Heart left ventricle (tissue), 16 donors: ENCODE measurements at regions not wholly inside any gene's neighbourhood (a gene's known extent, or its start where the extent isn't known, plus 50 kb on each side); places are given as distances from the start of the nearest gene placed in this dataset.
"Not testable (repeated sequence)": the region's sequence is repeated elsewhere in the genome, so short reads cannot be mapped to it uniquely, and the experiment has no call there.

Experiments used
- ATAC-seq, 4 donors: fragments of 200-7000 bp; cut with Tn5 transposase; one replicate each; pipeline ENCODE4 v1.9.1; 2020 to 2022; ENCODE audit warnings: moderate library complexity in 4 of 4, mild to moderate bottlenecking in 3 of 4, moderate number of reproducible peaks in 1 of 4
- DNase-seq, 5 donors: peaks; one replicate each; pipeline ENCODE4 v3.0.0-alpha.2; 2020
- H3K27ac ChIP-seq, 12 donors: fragments of 200-600 bp; sonication (generic) in 4 of 12; one replicate each; pipeline versions ENCODE4 v1.5.0 to v1.8.0; 2016 to 2022; ENCODE audit warnings: mild to moderate bottlenecking in 2 of 12
- H3K27me3 ChIP-seq, 9 donors: fragments of 200-600 bp; sonication (generic) in 2 of 9; one replicate each; pipeline versions ENCODE4 v1.5.1 to v1.8.0; 2016 to 2022; ENCODE audit warnings: mild to moderate bottlenecking in 3 of 9
- H3K36me3 ChIP-seq, 9 donors: fragments of 200-600 bp; sonication (generic) in 2 of 9; one replicate each; pipeline versions ENCODE4 v1.5.0 to v1.8.0; 2018 to 2022; ENCODE audit warnings: mild to moderate bottlenecking in 2 of 9
- H3K4me1 ChIP-seq, 12 donors: fragments of 200-600 bp; sonication (generic) in 4 of 12; one replicate each; pipeline versions ENCODE4 v1.5.0 to v1.8.0; 2016 to 2022; ENCODE audit warnings: mild to moderate bottlenecking in 3 of 12
- H3K4me3 ChIP-seq, 12 donors: fragments of 200-600 bp; sonication (generic) in 4 of 12; one replicate each; pipeline versions ENCODE4 v1.5.0 to v1.8.0; 2017 to 2022; ENCODE audit warnings: mild to moderate bottlenecking in 9 of 12, moderate library complexity in 4 of 12
- H3K9me3 ChIP-seq, 12 donors: fragments of 200-600 bp; sonication (generic) in 4 of 12; one replicate each; pipeline versions ENCODE4 v1.5.0 to v1.8.0; 2016 to 2022; ENCODE audit warnings: mild to moderate bottlenecking in 1 of 12
- CTCF ChIP-seq, 12 donors: fragments of 200-600 bp; sonication (generic) in 4 of 12; IDR thresholded peaks; one replicate each; pipeline versions ENCODE4 v1.5.0 to v1.8.0; 2018 to 2022; ENCODE audit warnings: antibody characterized with exemption in 12 of 12, mild to moderate bottlenecking in 5 of 12
- POLR2A ChIP-seq, 2 donors: fragments of 450-650 bp; IDR thresholded peaks; one replicate each; pipeline ENCODE4 v1.6.1; 2017; ENCODE audit warnings: antibody characterized with exemption in 2 of 2, mild to moderate bottlenecking in 2 of 2, moderate library complexity in 2 of 2
- WGBS, 4 donors: extraction: QIAGEN DNeasy Blood & Tissue Kit in 2 of 4; methylation state at CpG; one replicate each; pipeline versions ENCODE4 v1.1.5 to v1.1.7; 2013 to 2018; 5-methylcytosine and 5-hydroxymethylcytosine counted together
- intact Hi-C, 10 donors: fragments of 100-400 bp; cut with DNase I; formaldehyde crosslinking; loops; one replicate each; pipeline versions ENCODE4 v1.11.1 to v1.14.2; 2022
- donor health status: ischemic (EF 13 %, LVEDD 7.1; RV severe dilation, severe dysfunction).
- donor health status: healthy with polysubstance abuse.
- donor health status: DM: no; HTN: yes; CAD: no.
- donor health status: DM: no; HTN: no; CAD: no.
- donor health status: ischemic (EF 25% LVEDD 6.9; RV normal size, moderate dysfunction).
- donor health status: ischemic (EF 25% LVEDD 5.7; RV mildly dilated, moderate dysfunction).
- donor health status: healthy.
- donor health status: DM: yes; HTN: yes; CAD: no.
- donor health status: ischemic (EF 35%, LVEDD 5.7; RV mildly dilated, moderate dysfunction).
- donor health status: nonischemic (EF 11% LVEDD 7.7; RV severe dilation, severe dysfunction).
- donor health status: DM: yes; HTN: yes; CAD: no.
- donor health status: PGD.
- donor health status: ischemic (EF 29% LVEDD 5.4; RV normal size, mild dysfunction).
- donor health status: nonischemic (EF 23%, LVEDD 6.1; RV moderate dilation, normal function).

- Histone ChIP-seq H3K27ac (no peak overlapping the region), H3K9me3 (peaks cover 0 to 3% (median 0%) of the 10 kb centered on the region in 12 donors), H3K4me1 (no peaks in the 10 kb centered on the region), H3K4me3 (no peak overlapping the region), H3K36me3 (no peaks in the 10 kb centered on the region), H3K27me3 (no peaks in the 10 kb centered on the region)
- intact Hi-C loops = no loop called here
- WGBS, 4 donors = 74 to 86% (median 81%) methylated on average over 6 of the region's 6 CpGs
- ATAC-seq (no peak), DNase-seq (no peak)
- TF ChIP-seq POLR2A (IDR thresholded peaks at IDR 0.05) (no peak), CTCF (IDR thresholded peaks at IDR 0.05) (no peak)
These were observed 275.3 kb downstream of the COG6 start for GRCh38 chr13:39930544-39931444.

GRCh38 chr13:39931505-39931904, 276.0 kb downstream of the COG6 start:
- Histone ChIP-seq H3K4me1 (no peaks in the 10 kb centered on the region), H3K36me3 (no peaks in the 10 kb centered on the region), H3K27ac (no peak overlapping the region), H3K4me3 (no peak overlapping the region), H3K27me3 (no peaks in the 10 kb centered on the region), H3K9me3 (no peaks in the 10 kb centered on the region)
- TF ChIP-seq POLR2A (IDR thresholded peaks at IDR 0.05) = no peak
- no peak for TF ChIP-seq CTCF (IDR thresholded peaks at IDR 0.05)
- ATAC-seq (no peak), DNase-seq (no peak)
- WGBS, 4 donors = 88 to 98% (median 95%) methylated on average over 2 of the region's 2 CpGs
- intact Hi-C loops = no loop called here

GRCh38 chr13:39932514-39932913, 277.1 kb downstream of the COG6 start:
- H3K9me3 ChIP-seq, H3K4me3 ChIP-seq, H3K27ac ChIP-seq, DNase-seq, intact Hi-C loops, H3K36me3 ChIP-seq, ATAC-seq, H3K27me3 ChIP-seq, H3K4me1 ChIP-seq: not testable (repeated sequence)
- WGBS, 4 donors = 49 to 100% (median 97%) methylated on average over 2 of the region's 2 CpGs

GRCh38 chr13:39935155-39935554, 279.7 kb downstream of the COG6 start:
- 0 to 100% (median 92%) methylated on average over 1 of the region's 1 CpG for WGBS, 4 donors
- intact Hi-C loops = no loop called here
- no peak for TF ChIP-seq CTCF (IDR thresholded peaks at IDR 0.05)
- TF ChIP-seq POLR2A (IDR thresholded peaks at IDR 0.05) = no peak
- DNase-seq (no peak), ATAC-seq (no peak)
- Histone ChIP-seq H3K36me3 (no peaks in the 10 kb centered on the region), H3K4me1 (no peaks in the 10 kb centered on the region), H3K9me3 (no peaks in the 10 kb centered on the region), H3K4me3 (no peak overlapping the region), H3K27ac (no peak overlapping the region), H3K27me3 (no peaks in the 10 kb centered on the region)
